Adrenal gland (tissue), 9 donors: ENCODE measurements at regions not wholly inside any gene's neighbourhood (a gene's known extent, or its start where the extent isn't known, plus 50 kb on each side); places are given as distances from the start of the nearest gene placed in this dataset.

Source experiments
- DNase-seq, 7 donors: peaks; one replicate each; pipeline ENCODE4 v3.0.0-alpha.2; 2019 to 2020
- H3K27ac ChIP-seq, 5 donors: fragments of 200-600 bp; sonication (generic) in 4 of 5; 1 replicate in 3 of 5; 2 replicates in 2 of 5; pipeline versions ENCODE4 v1.5.1 to v1.8.0; 2016 to 2020; ENCODE audit warnings: mild to moderate bottlenecking in 1 of 5
- H3K27me3 ChIP-seq: fragments of 200-600 bp; 2 replicates; pipeline ENCODE4 v1.8.0; 2021
- H3K36me3 ChIP-seq, 2 donors: fragments of 200-600 bp; replicated peaks in 1 of 2; 1 replicate in 1 of 2; 2 replicates in 1 of 2; pipeline versions ENCODE4 v1.5.1 to v1.8.0; 2018 to 2022
- H3K4me1 ChIP-seq, 2 donors: fragments of 200-600 bp; replicated peaks in 1 of 2; 1 replicate in 1 of 2; 2 replicates in 1 of 2; pipeline versions ENCODE4 v1.5.1 to v1.8.0; 2018 to 2021
- H3K4me3 ChIP-seq, 4 donors: fragments of 200-600 bp; sonication (generic) in 3 of 4; one replicate each; pipeline ENCODE4 v1.5.1; 2016 to 2018
- H3K9me3 ChIP-seq, 3 donors: fragments of 200-600 bp; sonication (generic) in 1 of 3; replicated peaks in 1 of 3; 1 replicate in 2 of 3; 2 replicates in 1 of 3; pipeline versions ENCODE4 v1.5.1 to v1.8.0; 2016 to 2021
- CTCF ChIP-seq, 6 experiments: fragments of 450-650 bp in 4 of 6; fragments of 200-600 bp in 2 of 6; sonication (generic) in 1 of 6; IDR thresholded peaks; 1 replicate in 5 of 6; 2 replicates in 1 of 6; pipeline versions ENCODE4 v1.5.1 to v1.8.0; 2016 to 2021; ENCODE audit warnings: antibody characterized with exemption in 6 of 6, mild to moderate bottlenecking in 2 of 6, moderate library complexity in 1 of 6
- POLR2A ChIP-seq, 2 donors: fragments of 450-650 bp; IDR thresholded peaks; one replicate each; pipeline ENCODE4 v1.6.1; 2017; ENCODE audit warnings: antibody characterized with exemption in 2 of 2, mild to moderate bottlenecking in 2 of 2, moderate library complexity in 1 of 2
- WGBS, 4 donors: extraction: QIAGEN DNeasy Blood & Tissue Kit in 2 of 4; methylation state at CpG; one replicate each; pipeline versions ENCODE4 v1.1.5 to v1.1.7; 2013 to 2017; 5-methylcytosine and 5-hydroxymethylcytosine counted together
- intact Hi-C, 2 donors: fragments of 100-400 bp; cut with DNase I; formaldehyde crosslinking; loops; one replicate each; pipeline versions ENCODE4 v1.14.1 to v1.15.0; 2022 to 2023
- donor health status: healthy with polysubstance abuse.
- donor health status: Bipolar disorder and iron deficiency.
- donor health status: DM: yes; HTN: yes; CAD: no.
- donor health status: DM: no; HTN: no; CAD: no.
- donor health status: DM: no; HTN: no; CAD: no.

GRCh38 chr6:119802464-119802863, 452.9 kb upstream of the MAN1A1 start:
- TF ChIP-seq POLR2A (IDR thresholded peaks at IDR 0.05) (no peak), CTCF (IDR thresholded peaks at IDR 0.05) (no peak)
- WGBS, 4 donors, result 70 to 88% (median 80%) methylated on average over 3 of the region's 3 CpGs
- Histone ChIP-seq H3K4me1 (no peaks in the 10 kb centered on the region), H3K9me3 (no peaks in the 10 kb centered on the region), H3K36me3 (no peaks in the 10 kb centered on the region), H3K27me3 (no peaks in the 10 kb centered on the region), H3K4me3 (no peak overlapping the region), H3K27ac (no peak overlapping the region)
- DNase-seq, result no peak
- intact Hi-C loops, result no loop called here

- intact Hi-C loops, result no loop called here
Observed at GRCh38 chr6:119801056-119801455, 451.5 kb upstream of the MAN1A1 start.

GRCh38 chr6:119800526-119800925, 451.0 kb upstream of the MAN1A1 start:
- no peak overlapping the region for H3K4me3 ChIP-seq
- no peak for DNase-seq
- no peaks in the 10 kb centered on the region for H3K27me3 ChIP-seq
- no peaks in the 10 kb centered on the region for H3K36me3 ChIP-seq
- no peaks in the 10 kb centered on the region for H3K4me1 ChIP-seq
- no peak overlapping the region for H3K27ac ChIP-seq
- no peak for TF ChIP-seq POLR2A (IDR thresholded peaks at IDR 0.05)
- TF ChIP-seq CTCF (IDR thresholded peaks at IDR 0.05), result no peak
- intact Hi-C loops, result no loop called here
- H3K9me3 ChIP-seq, result no peaks in the 10 kb centered on the region

More at GRCh38 chr6:119801056-119801455, 451.5 kb upstream of the MAN1A1 start:
- 84 to 90% (median 88%) methylated on average over 4 of the region's 4 CpGs for WGBS, 4 donors
- Histone ChIP-seq H3K9me3 (no peaks in the 10 kb centered on the region), H3K4me1 (no peaks in the 10 kb centered on the region), H3K27me3 (no peaks in the 10 kb centered on the region), H3K36me3 (no peaks in the 10 kb centered on the region), H3K4me3 (no peak overlapping the region), H3K27ac (no peak overlapping the region)
- TF ChIP-seq POLR2A (IDR thresholded peaks at IDR 0.05) (no peak), CTCF (IDR thresholded peaks at IDR 0.05) (no peak)
- DNase-seq, result no peak

- Histone ChIP-seq H3K27ac (no peak overlapping the region), H3K36me3 (no peaks in the 10 kb centered on the region), H3K4me1 (no peaks in the 10 kb centered on the region), H3K9me3 (no peaks in the 10 kb centered on the region), H3K4me3 (no peak overlapping the region), H3K27me3 (no peaks in the 10 kb centered on the region)
- 73 to 87% (median 85%) methylated on average over 5 of the region's 5 CpGs for WGBS, 4 donors
- intact Hi-C loops, result no loop called here
- no peak for TF ChIP-seq CTCF (IDR thresholded peaks at IDR 0.05)
- no peak for TF ChIP-seq POLR2A (IDR thresholded peaks at IDR 0.05)
- DNase-seq, result no peak
Observed at GRCh38 chr6:119799596-119800509, 450.3 kb upstream of the MAN1A1 start.
